Neural cell (in vitro differentiated cells): ENCODE measurements at regions not wholly inside any gene's neighbourhood (a gene's known extent, or its start where the extent isn't known, plus 50 kb on each side); places are given as distances from the start of the nearest gene placed in this dataset.

Source experiments
- H2AFZ ChIP-seq: fragments of 200-600, 300-800 bp; sonication (generic), shearing (Covaris generic); 2 replicates; pipeline ENCODE4 v1.6.0; 2014; ENCODE audit warnings: low read depth, mild to moderate bottlenecking, antibody characterized with exemption, low read length, moderate library complexity
- H3F3A ChIP-seq: fragments of 200-600 bp; shearing (Covaris generic); 2 replicates; pipeline ENCODE4 v1.6.1; 2016; ENCODE audit warnings: mild to moderate bottlenecking, moderate library complexity, mixed read lengths, antibody characterized with exemption, low read length; ENCODE audit not compliant: insufficient read depth, poor library complexity, severe bottlenecking
- H3K27ac ChIP-seq: fragments of 200-600, 300-800 bp; sonication (generic), shearing (Covaris generic); 2 replicates; pipeline ENCODE4 v1.5.1; 2014; ENCODE audit warnings: mild to moderate bottlenecking, low read length, moderate library complexity
- H3K27me3 ChIP-seq: fragments of 300-800, 200-600 bp; sonication (generic), shearing (Covaris generic); 2 replicates; pipeline ENCODE4 v1.6.0; 2014; ENCODE audit warnings: mild to moderate bottlenecking, low read depth, low read length, moderate library complexity; ENCODE audit not compliant: insufficient read depth
- H3K36me3 ChIP-seq: fragments of 300-800, 200-600 bp; sonication (generic), shearing (Covaris generic); 2 replicates; pipeline ENCODE4 v1.5.1; 2014; ENCODE audit warnings: mild to moderate bottlenecking, antibody characterized with exemption, low read length, moderate library complexity; ENCODE audit not compliant: insufficient read depth
- H3K4me2 ChIP-seq: fragments of 300-800, 200-600 bp; sonication (generic), shearing (Covaris generic); 2 replicates; pipeline ENCODE4 v1.6.0; 2014; ENCODE audit warnings: mild to moderate bottlenecking, low read length
- H3K4me3 ChIP-seq: fragments of 300-800, 200-600 bp; sonication (generic), shearing (Covaris generic); 2 replicates; pipeline ENCODE4 v1.5.1; 2014; ENCODE audit warnings: mild to moderate bottlenecking, low read length, moderate library complexity
- H3K79me2 ChIP-seq: fragments of 200-600 bp; shearing (Covaris generic); replicated peaks from 2 replicates; pipeline ENCODE4 v1.6.0; 2014; ENCODE audit warnings: mild to moderate bottlenecking, low read length, moderate library complexity; ENCODE audit not compliant: insufficient read depth
- H3K9ac ChIP-seq: fragments of 300-800, 200-600 bp; sonication (generic), shearing (Covaris generic); 2 replicates; pipeline ENCODE4 v1.6.1; 2016; ENCODE audit warnings: mild to moderate bottlenecking, low read length, mixed read lengths
- H3K9me2 ChIP-seq: fragments of 200-600 bp; shearing (Covaris generic); 2 replicates; pipeline ENCODE4 v1.6.1; 2016; ENCODE audit warnings: mild to moderate bottlenecking, low read length, mixed read lengths; ENCODE audit not compliant: insufficient read depth
- H3K9me3 ChIP-seq: fragments of 200-600, 300-800 bp; sonication (generic), shearing (Covaris generic); 2 replicates; pipeline ENCODE4 v1.6.1; 2016; ENCODE audit warnings: mild to moderate bottlenecking, mixed run types, low read length, moderate library complexity, mixed read lengths
- H4K20me1 ChIP-seq: fragments of 200-600 bp; shearing (Covaris generic); 2 replicates; pipeline ENCODE4 v1.6.1; 2016; ENCODE audit warnings: mild to moderate bottlenecking, mixed run types; ENCODE audit not compliant: insufficient read depth
- SMC3 ChIP-seq: fragments of 450-650 bp; conservative IDR thresholded peaks from 2 replicates; pipeline ENCODE4 v1.6.1; 2014; ENCODE audit warnings: antibody characterized with exemption, mild to moderate bottlenecking, moderate library complexity; ENCODE audit not compliant: poor library complexity

DNA sequence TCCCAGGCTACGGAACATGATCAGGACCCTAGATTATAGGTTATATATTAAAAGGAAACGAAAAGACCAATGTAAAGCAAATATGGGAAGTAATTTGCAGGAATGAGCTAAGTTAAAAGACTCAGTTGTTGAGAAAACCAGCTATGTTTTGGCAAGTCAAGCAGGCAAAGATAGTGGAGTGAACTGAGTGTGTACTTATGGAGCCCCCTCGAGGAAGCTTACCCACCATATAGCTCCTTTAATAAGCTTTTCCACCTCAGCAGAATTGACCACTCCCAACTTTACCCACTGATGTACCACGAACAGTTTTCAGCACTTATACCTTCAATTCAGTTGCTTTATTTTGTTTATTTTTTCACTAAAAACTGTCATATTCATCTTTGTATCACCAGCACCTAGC, 57.3 kb upstream of the PJA2 start:
- TF ChIP-seq SMC3: no peak

More for the DNA sequence above, 57.3 kb upstream of the PJA2 start:
- no peaks in the 10 kb centered on the region for H3F3A ChIP-seq
- no peak overlapping the region for H3K27ac ChIP-seq
- no peaks in the 10 kb centered on the region for H3K36me3 ChIP-seq
- no peak overlapping the region for H3K9ac ChIP-seq
- H3K9me2 ChIP-seq: no peaks in the 10 kb centered on the region
- H3K4me2 ChIP-seq: no peak overlapping the region
- H4K20me1 ChIP-seq: no peaks in the 10 kb centered on the region
- no peaks in the 10 kb centered on the region for H3K27me3 ChIP-seq
- H3K9me3 ChIP-seq: no peaks in the 10 kb centered on the region
- H3K4me3 ChIP-seq: no peak overlapping the region
- H3K79me2 ChIP-seq: no peaks in the 10 kb centered on the region
- H2AFZ ChIP-seq: no peak overlapping the region
